IPS-15b (cell line): ENCODE measurements at regions not wholly inside any gene's neighbourhood (a gene's known extent, or its start where the extent isn't known, plus 50 kb on each side); places are given as distances from the start of the nearest gene placed in this dataset.

Experiments used
- H3K27me3 ChIP-seq: one replicate; pipeline ENCODE4 v1.6.1; 2013; ENCODE audit warnings: low read length; ENCODE audit not compliant: control insufficient read depth, insufficient read depth
- H3K36me3 ChIP-seq: one replicate; pipeline ENCODE4 v1.6.1; 2013; ENCODE audit warnings: low read length; ENCODE audit not compliant: control insufficient read depth, insufficient read depth
- H3K4me1 ChIP-seq: one replicate; pipeline ENCODE4 v1.6.1; 2013; ENCODE audit warnings: mild to moderate bottlenecking, low read length; ENCODE audit not compliant: control insufficient read depth, insufficient read depth
- H3K4me3 ChIP-seq: one replicate; pipeline ENCODE4 v1.5.1; 2013; ENCODE audit warnings: low read depth, low read length
- H3K9ac ChIP-seq: one replicate; pipeline ENCODE4 v1.6.1; 2013; ENCODE audit warnings: low read depth, mild to moderate bottlenecking, low read length
- H3K9me3 ChIP-seq: one replicate; pipeline ENCODE4 v1.6.1; 2013; ENCODE audit warnings: mild to moderate bottlenecking, low read length; ENCODE audit not compliant: control insufficient read depth, insufficient read depth

DNA sequence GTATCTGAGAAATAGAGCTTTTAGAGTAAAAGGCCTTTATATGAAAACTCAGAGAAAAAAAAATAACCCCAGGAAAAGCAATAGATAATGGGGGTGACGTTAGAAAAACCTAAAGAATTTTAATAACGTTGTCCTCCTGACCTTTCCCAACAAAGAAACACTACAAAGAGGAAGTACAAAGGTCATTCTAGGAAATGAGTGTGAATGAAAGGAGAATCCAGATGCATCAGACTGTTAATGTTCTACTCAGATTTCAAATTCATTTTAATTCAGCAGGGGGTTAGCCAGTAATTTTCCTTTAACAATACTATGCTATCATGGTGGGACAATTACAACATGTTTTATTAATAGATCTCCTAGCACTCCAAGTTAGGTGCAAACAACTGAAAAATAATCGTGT lies 73.8 kb upstream of the CDK1 start:
- Histone ChIP-seq H3K36me3 (no peaks in the 10 kb centered on the region), H3K9ac (no peak overlapping the region), H3K4me1 (no peaks in the 10 kb centered on the region), H3K9me3 (no peaks in the 10 kb centered on the region), H3K4me3 (no peak overlapping the region), H3K27me3 (no peaks in the 10 kb centered on the region)

GRCh38 chr10:60703266-60704041 lies 74.8 kb upstream of the CDK1 start:
- H3K9me3 ChIP-seq = no peaks in the 10 kb centered on the region
- H3K4me3 ChIP-seq = no peak overlapping the region
- no peaks in the 10 kb centered on the region for H3K36me3 ChIP-seq
- no peak overlapping the region for H3K9ac ChIP-seq
- H3K27me3 ChIP-seq = no peaks in the 10 kb centered on the region
- H3K4me1 ChIP-seq = no peaks in the 10 kb centered on the region

DNA sequence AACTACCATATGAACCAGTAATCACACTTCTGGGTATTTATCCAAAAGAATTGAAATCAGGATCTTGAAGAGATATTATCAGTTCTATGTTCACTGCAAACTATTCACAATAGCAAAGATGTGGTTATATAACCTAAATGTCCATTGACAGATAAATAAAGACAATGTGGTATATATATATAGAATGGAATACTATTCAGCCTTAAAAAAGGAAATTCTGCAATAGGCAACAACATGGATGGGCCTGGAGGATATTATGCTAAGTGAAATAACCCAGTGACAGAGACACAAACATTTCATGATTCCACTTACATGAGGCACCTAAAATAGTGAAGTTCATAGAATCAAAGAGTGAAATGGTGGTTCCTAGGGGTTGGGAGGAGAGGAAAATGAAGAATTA lies 90.6 kb upstream of the CDK1 start:
- Histone ChIP-seq H3K36me3 (no peaks in the 10 kb centered on the region), H3K27me3 (no peaks in the 10 kb centered on the region), H3K4me1 (no peaks in the 10 kb centered on the region), H3K9ac (no peak overlapping the region), H3K4me3 (no peak overlapping the region), H3K9me3 (peaks cover 4% of the 10 kb centered on the region)

- Histone ChIP-seq H3K9ac (no peak overlapping the region), H3K4me3 (no peak overlapping the region), H3K4me1 (no peaks in the 10 kb centered on the region), H3K27me3 (no peaks in the 10 kb centered on the region), H3K36me3 (no peaks in the 10 kb centered on the region), H3K9me3 (no peaks in the 10 kb centered on the region)
These were observed 94.2 kb upstream of the CDK1 start for GRCh38 chr10:60684091-60684490.

- H3K4me3 ChIP-seq = no peak overlapping the region
- no peaks in the 10 kb centered on the region for H3K27me3 ChIP-seq
- H3K9ac ChIP-seq = no peak overlapping the region
- H3K4me1 ChIP-seq = no peaks in the 10 kb centered on the region
- H3K9me3 ChIP-seq = no peaks in the 10 kb centered on the region
- H3K36me3 ChIP-seq = no peaks in the 10 kb centered on the region
These were observed 97.2 kb upstream of the CDK1 start for GRCh38 chr10:60681103-60681502.

GRCh38 chr10:60679388-60679990 lies 98.8 kb upstream of the CDK1 start:
- Histone ChIP-seq H3K9ac (no peak overlapping the region), H3K36me3 (no peaks in the 10 kb centered on the region), H3K4me1 (no peaks in the 10 kb centered on the region), H3K27me3 (no peaks in the 10 kb centered on the region), H3K4me3 (no peak overlapping the region), H3K9me3 (no peaks in the 10 kb centered on the region)

DNA sequence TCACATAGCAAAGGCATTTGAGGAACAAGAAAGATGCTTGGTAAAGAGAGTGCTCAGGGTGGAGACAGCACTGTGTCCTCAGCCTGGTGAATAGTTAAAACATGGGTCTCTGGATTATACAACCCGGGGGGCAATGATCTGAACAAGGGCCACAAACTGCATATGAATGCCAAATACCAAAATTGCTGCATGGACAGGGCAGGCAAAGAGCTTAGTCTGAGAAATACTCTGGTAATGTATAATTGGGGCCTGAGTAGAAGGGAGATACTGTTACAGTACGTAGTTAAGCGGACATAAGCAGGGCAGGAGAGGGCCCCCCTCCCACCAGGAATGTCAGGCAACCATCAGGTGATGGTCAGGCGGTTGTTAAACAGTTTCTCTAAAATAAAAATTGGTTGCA lies 99.3 kb upstream of the CDK1 start:
- Histone ChIP-seq H3K4me1 (no peaks in the 10 kb centered on the region), H3K27me3 (no peaks in the 10 kb centered on the region), H3K9ac (no peak overlapping the region), H3K4me3 (no peak overlapping the region), H3K36me3 (no peaks in the 10 kb centered on the region), H3K9me3 (no peaks in the 10 kb centered on the region)

GRCh38 chr10:60677531-60678129 lies 100.6 kb upstream of the CDK1 start:
- Histone ChIP-seq H3K9me3 (no peaks in the 10 kb centered on the region), H3K4me1 (no peaks in the 10 kb centered on the region), H3K27me3 (no peaks in the 10 kb centered on the region), H3K9ac (no peak overlapping the region), H3K36me3 (no peaks in the 10 kb centered on the region), H3K4me3 (no peak overlapping the region)

DNA sequence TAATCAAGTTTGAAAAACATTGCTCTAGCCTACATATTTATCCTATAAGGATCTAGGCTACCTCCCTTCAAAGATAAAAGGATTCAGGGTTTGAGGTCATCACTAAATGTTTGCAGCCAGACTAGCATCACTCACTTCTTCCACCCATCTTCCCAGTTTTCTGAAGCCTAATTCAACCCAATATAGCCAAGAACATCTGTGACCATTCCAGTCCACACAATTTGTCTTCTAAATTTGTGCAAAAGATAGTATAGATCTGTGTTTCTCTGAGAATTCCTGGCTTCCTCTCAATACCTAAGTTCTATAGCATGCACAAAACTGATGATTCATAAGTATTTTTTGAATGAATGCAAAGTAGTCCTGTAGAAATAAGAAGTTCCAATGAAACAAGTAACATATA lies 103.0 kb upstream of the CDK1 start:
- H3K36me3 ChIP-seq = no peaks in the 10 kb centered on the region
- H3K4me3 ChIP-seq = no peak overlapping the region
- no peaks in the 10 kb centered on the region for H3K4me1 ChIP-seq
- H3K27me3 ChIP-seq = no peaks in the 10 kb centered on the region
- H3K9me3 ChIP-seq = no peaks in the 10 kb centered on the region
- no peak overlapping the region for H3K9ac ChIP-seq

- Histone ChIP-seq H3K27me3 (no peaks in the 10 kb centered on the region), H3K4me1 (peaks cover 2% of the 10 kb centered on the region), H3K4me3 (no peak overlapping the region), H3K9me3 (no peaks in the 10 kb centered on the region), H3K36me3 (no peaks in the 10 kb centered on the region), H3K9ac (no peak overlapping the region)
These were observed 108.8 kb upstream of the CDK1 start for GRCh38 chr10:60669501-60669900.

DNA sequence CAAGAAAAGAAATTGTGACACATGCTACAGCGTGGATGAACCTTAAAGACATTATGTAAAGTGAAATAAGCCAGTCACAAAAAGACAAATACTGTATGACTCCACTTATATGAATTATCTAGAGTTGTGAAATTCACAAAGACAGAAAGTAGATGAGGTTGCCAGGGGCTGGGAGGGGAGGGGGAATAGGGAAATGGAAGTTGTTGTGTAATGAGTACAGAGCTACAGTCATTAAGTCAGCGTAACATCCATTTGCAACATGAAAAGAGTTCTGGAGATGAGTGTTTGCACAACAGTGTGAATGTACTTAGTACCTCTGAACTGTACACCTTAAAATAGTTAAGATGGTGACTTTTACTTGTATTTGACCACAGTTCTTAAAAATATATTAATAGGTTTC lies 112.1 kb upstream of the CDK1 start:
- no peaks in the 10 kb centered on the region for H3K36me3 ChIP-seq
- H3K9me3 ChIP-seq = no peaks in the 10 kb centered on the region
- no peaks in the 10 kb centered on the region for H3K27me3 ChIP-seq
- no peak overlapping the region for H3K4me3 ChIP-seq
- no peak overlapping the region for H3K9ac ChIP-seq
- H3K4me1 ChIP-seq = peaks cover 8% of the 10 kb centered on the region

DNA sequence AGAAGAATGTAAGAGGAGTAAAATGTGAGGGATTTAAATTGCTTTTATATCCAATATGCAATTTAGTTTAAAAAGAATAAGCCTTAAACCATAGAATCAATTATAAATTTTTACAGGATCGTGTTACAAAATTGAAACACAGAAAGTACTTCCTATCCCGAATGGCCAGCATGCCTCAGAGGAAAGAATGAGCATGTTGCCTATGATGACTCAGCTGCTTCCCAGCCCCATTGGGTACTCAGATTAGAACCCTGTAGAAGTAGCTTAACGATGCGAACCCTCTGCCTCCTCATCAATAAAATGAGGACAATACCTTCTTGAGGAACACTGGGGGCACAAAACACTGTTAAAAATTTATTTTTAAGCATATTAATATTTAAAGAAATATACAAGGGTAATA lies 113.4 kb upstream of the CDK1 start:
- H3K36me3 ChIP-seq = no peaks in the 10 kb centered on the region
- H3K9me3 ChIP-seq = no peaks in the 10 kb centered on the region
- no peak overlapping the region for H3K9ac ChIP-seq
- no peaks in the 10 kb centered on the region for H3K27me3 ChIP-seq
- H3K4me3 ChIP-seq = no peak overlapping the region
- H3K4me1 ChIP-seq = peaks cover 8% of the 10 kb centered on the region
